ENCODE measurements at regions not wholly inside any gene's neighbourhood (a gene's known extent, or its start where the extent isn't known, plus 50 kb on each side); places are given as distances from the start of the nearest gene placed in this dataset.
A peak's percentile ranks its signal among the peaks of the same experiment; 100 is the strongest.

DNA sequence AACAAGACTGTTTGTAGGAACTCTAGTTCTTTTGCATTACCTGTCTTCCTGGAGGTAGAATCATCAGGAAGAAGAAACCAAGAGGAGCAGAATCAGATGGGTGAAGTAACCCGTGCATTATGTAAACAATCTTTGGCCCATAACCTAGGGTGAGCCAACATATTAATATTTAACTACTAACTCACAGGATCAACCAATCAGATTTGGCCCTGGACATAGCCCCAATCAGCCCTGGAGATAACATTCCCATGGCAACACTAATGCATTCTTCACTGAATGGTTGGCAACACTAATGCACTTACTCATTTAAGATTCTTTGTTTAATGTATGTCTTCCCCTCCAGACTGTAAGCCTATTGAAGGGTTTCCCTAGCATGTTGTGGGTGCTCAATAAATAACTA, 72.0 kb upstream of the CTAGE1 start:
- peaks cover 47% of the 10 kb centered on the region for H3K4me1 ChIP-seq
- TF ChIP-seq, protein P1, sequence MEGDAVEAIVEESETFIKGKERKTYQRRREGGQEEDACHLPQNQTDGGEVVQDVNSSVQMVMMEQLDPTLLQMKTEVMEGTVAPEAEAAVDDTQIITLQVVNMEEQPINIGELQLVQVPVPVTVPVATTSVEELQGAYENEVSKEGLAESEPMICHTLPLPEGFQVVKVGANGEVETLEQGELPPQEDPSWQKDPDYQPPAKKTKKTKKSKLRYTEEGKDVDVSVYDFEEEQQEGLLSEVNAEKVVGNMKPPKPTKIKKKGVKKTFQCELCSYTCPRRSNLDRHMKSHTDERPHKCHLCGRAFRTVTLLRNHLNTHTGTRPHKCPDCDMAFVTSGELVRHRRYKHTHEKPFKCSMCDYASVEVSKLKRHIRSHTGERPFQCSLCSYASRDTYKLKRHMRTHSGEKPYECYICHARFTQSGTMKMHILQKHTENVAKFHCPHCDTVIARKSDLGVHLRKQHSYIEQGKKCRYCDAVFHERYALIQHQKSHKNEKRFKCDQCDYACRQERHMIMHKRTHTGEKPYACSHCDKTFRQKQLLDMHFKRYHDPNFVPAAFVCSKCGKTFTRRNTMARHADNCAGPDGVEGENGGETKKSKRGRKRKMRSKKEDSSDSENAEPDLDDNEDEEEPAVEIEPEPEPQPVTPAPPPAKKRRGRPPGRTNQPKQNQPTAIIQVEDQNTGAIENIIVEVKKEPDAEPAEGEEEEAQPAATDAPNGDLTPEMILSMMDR (IDR thresholded peaks at IDR 0.05; ENCODE audit: borderline replicate concordance) = no peak
- H3K27me3 ChIP-seq (ENCODE audit: low read depth) = no peaks in the 10 kb centered on the region
- H3K27ac ChIP-seq (replicated peaks) = peak overlapping the region; percentile 69
- DNase-seq = no peak
- H3K36me3 ChIP-seq = no peaks in the 10 kb centered on the region
- no peak overlapping the region for H3K4me3 ChIP-seq
- intact Hi-C loops (cut with micrococcal nuclease) = no loop called here
- H3K9me3 ChIP-seq (replicated peaks) = no peaks in the 10 kb centered on the region

DNA sequence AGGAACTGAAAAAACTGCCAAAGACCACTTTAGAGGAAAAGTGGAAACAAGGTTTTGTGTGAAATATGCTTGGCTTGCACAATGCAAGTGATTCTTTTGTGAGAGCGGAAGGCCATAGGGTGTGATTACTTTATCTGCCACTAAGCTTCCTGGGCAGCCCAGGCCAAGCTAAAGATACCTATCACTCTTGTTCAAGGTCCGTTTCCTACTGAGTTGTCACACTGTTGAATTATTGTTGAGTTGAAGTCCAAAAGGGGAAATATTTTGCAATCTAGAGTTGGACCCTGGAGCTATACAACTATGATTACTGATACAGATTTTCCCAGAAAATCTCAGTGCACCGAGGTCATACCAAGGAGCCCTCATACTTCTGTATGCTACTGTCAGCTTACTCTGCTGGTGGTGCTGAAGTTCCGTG, 72.7 kb upstream of the CTAGE1 start:
- Histone ChIP-seq H3K9me3 (replicated peaks) (no peaks in the 10 kb centered on the region), H3K4me3 (no peak overlapping the region), H3K4me1 (peaks cover 50% of the 10 kb centered on the region), H3K27ac (replicated peaks) (peak overlapping the region; percentile 69), H3K27me3 (ENCODE audit: low read depth) (no peaks in the 10 kb centered on the region), H3K36me3 (no peaks in the 10 kb centered on the region)
- intact Hi-C loops (cut with micrococcal nuclease) = no loop called here
- no peak for DNase-seq
- TF ChIP-seq, protein P1 (IDR thresholded peaks at IDR 0.05; ENCODE audit: borderline replicate concordance) = peak; percentile 10

DNA sequence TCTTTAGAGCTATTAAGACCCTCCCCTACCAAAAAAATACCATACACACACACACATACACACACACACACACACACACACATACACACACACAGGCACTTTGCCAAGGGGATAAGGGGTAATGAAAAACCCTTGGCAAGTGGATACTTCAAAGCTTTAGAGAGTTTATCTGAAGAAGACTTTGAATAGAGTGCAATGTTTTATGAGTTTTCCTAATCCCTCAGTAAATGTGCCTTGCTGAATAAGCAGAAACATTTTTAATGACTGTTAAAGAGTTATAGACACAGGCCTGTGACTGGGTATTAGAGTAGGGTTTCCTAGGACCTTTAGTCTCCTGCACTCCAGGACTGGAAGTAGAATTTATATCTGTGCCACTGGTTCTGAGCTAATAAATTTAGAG, 75.5 kb upstream of the CTAGE1 start:
- H3K27me3 ChIP-seq (ENCODE audit: low read depth) = no peaks in the 10 kb centered on the region
- no peak overlapping the region for H3K4me3 ChIP-seq
- H3K36me3 ChIP-seq = no peaks in the 10 kb centered on the region
- TF ChIP-seq, protein P1 (IDR thresholded peaks at IDR 0.05; ENCODE audit: borderline replicate concordance) = no peak
- peak overlapping the region; percentile 74 for H3K27ac ChIP-seq (replicated peaks)
- intact Hi-C loops (cut with micrococcal nuclease) = no loop called here
- H3K9me3 ChIP-seq (replicated peaks) = no peaks in the 10 kb centered on the region
- H3K4me1 ChIP-seq = peaks cover 37% of the 10 kb centered on the region
- no peak for DNase-seq

DNA sequence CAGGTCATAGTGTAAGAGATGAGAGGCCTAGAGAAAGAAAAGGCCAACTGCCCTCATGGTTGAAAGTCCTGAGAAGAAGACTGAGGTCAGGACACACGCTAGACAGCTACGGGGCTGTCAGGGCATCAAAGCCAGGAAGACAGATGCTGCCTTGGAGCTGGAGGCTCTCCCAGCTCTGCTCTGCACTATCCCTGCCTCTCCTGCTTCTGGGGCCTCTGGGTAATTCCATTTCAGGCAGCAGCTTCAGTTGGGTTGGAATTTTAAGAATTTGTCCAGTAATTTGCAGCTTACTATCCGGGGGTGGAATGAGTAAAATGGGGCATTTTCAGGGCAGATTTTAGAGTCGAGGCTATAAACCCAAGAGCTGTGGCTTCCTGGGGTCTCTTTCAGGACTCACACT, 76.2 kb upstream of the CTAGE1 start:
- TF ChIP-seq, protein P1 (IDR thresholded peaks at IDR 0.05; ENCODE audit: borderline replicate concordance) = no peak
- Histone ChIP-seq H3K4me1 (peaks cover 30% of the 10 kb centered on the region), H3K36me3 (no peaks in the 10 kb centered on the region), H3K4me3 (no peak overlapping the region), H3K9me3 (replicated peaks) (no peaks in the 10 kb centered on the region), H3K27ac (replicated peaks) (peak overlapping the region; percentile 74), H3K27me3 (ENCODE audit: low read depth) (no peaks in the 10 kb centered on the region)
- no peak for DNase-seq
- intact Hi-C loops (cut with micrococcal nuclease) = no loop called here

DNA sequence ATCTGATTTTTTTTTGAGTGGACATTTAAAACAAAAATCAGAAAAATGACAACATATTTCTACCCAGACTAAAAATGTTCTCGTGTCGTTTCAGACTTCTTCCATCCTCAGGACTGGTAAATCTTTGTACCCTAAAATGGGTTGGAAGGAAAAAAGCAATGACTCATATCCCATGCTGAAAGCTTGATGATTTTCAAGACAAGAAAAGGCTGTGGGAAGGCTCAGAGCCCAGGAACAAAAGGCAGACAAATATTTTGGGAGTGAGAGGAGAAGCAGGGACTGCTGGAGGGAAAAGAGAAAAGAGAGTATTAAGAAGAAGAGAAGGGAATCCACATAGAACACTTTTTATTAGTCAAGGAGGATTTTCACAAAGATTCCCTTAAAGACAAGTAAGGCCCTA, 77.1 kb upstream of the CTAGE1 start:
- intact Hi-C loops (cut with micrococcal nuclease) = no loop called here
- Histone ChIP-seq H3K4me3 (no peak overlapping the region), H3K27me3 (ENCODE audit: low read depth) (no peaks in the 10 kb centered on the region), H3K27ac (replicated peaks) (peak overlapping the region; percentile 74), H3K36me3 (no peaks in the 10 kb centered on the region), H3K4me1 (peaks cover 23% of the 10 kb centered on the region), H3K9me3 (replicated peaks) (no peaks in the 10 kb centered on the region)
- no peak for DNase-seq
- TF ChIP-seq, protein P1 (IDR thresholded peaks at IDR 0.05; ENCODE audit: borderline replicate concordance) = no peak

DNA sequence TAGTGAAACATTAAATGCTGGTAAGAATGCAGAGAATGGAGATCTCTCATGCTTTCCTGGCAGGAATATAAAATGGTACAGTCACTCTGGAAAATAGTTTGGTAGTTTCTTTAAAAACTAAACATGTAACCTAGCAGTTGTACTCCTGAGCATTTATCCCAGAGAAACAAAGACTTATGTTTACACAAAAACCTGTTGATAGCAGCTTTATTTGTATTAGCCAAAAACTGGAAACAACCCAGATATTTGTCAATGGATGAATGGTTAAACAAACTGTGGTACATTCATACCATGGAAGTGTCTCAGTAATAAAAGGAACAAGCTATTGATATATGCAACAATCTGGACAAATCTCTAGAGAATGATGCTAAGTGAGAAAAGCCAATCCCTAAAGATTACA, 81.7 kb upstream of the CTAGE1 start:
- Histone ChIP-seq H3K9me3 (replicated peaks) (no peaks in the 10 kb centered on the region), H3K4me1 (peaks cover 18% of the 10 kb centered on the region), H3K36me3 (no peaks in the 10 kb centered on the region), H3K27me3 (ENCODE audit: low read depth) (no peaks in the 10 kb centered on the region), H3K4me3 (no peak overlapping the region), H3K27ac (replicated peaks) (no peak overlapping the region)
- TF ChIP-seq, protein P1 (IDR thresholded peaks at IDR 0.05; ENCODE audit: borderline replicate concordance) = no peak
- intact Hi-C loops (cut with micrococcal nuclease) = no loop called here
- DNase-seq = no peak
